UCSD-AML1 (cell line): ENCODE measurements at regions not wholly inside any gene's neighbourhood (a gene's known extent, or its start where the extent isn't known, plus 50 kb on each side); places are given as distances from the start of the nearest gene placed in this dataset.
A peak's percentile ranks its signal among the peaks of the same experiment; 100 is the strongest.

Experiments
- DNase-seq: peaks from one replicate; lab custom pipeline; 2025; ENCODE audit not compliant: unreplicated experiment; lab: John Stamatoyannopoulos, UW

DNA sequence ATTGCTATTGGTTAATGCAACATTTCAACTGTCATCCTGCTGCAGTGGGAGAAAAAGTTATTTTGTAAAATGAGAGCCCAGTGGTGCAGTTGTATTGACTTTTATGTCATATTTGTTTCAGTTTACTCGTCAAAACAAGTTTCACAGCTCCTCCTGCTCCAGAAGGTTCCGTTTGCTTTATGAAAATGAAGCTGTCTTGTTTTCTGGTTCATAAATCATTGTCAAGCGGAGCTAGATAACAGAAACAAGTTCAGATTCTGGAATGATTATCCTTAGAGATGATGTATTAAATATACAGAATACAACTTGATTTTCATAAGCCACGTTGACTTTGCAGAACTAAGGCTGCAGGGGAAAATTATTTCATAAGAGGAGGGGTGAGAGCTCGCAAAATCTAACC lies 970.5 kb upstream of the NR2F2 start:
- no peak for DNase-seq

DNA sequence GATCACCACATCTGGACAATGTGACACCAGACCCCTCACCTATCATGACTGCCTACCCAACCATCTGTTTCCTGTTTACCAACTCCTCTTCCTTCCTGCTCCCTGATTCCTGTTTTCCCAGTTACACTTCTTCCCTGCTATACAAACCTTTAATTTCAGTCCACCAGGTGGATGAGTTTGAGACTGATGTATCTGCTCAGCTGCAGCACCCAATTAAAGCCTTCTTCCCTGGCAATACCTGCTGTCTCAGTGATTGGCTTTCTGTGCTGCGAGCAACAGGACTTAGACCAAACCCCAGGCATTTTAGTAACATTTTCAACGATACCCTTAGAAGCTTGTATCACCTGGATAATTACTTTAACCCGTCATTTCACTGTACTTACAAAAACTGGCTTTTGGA lies 968.2 kb upstream of the NR2F2 start:
- DNase-seq = no peak

GRCh38 chr15:95363646-95364045 lies 966.9 kb upstream of the NR2F2 start:
- DNase-seq = no peak

DNA sequence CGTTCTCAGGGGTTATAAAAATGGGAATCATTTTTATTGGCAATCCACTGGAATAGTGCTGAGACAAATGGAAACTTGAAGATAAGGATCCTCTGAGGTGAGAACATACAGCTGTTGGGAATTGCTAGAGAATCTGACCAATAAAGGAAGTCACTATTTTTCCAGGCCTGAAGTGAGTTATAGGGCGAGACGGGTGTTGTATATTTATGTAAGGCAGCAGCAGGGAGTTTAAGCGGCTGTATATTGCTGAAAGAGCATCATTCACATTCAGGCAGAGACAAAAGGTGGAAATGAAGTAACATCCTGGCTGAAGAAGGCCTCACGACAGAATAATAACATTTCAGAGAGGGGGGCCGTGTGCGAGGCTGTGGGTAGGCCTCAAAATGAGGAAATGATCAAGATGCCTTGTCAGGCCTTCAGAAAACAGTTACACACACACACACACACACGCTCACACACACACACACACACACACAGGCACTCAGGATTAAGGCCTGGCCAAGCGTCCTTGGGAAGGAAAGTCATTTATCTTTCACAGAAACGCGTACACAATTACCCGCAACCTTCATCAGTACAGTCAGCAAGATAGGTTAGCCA lies 964.9 kb upstream of the NR2F2 start:
- DNase-seq = peak; percentile 33

DNA sequence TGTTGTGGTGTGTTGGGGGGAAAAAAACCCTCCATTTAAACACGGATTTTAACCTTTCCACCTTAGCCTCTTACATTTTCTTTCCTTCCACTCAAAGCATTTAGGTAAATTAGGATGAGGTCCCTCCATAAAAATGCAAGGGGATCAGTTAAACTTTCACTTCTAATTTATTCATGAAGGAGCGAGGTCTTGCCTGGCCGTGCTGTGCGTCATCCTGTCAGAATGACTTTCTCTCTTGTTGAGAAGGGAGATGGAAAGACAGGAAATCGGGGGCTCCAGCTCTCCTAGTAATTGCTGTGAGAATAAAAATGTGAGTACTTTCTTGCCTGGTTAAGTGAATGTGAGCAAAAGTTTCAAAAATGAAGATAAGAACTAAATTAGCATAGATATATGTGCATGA lies 962.3 kb upstream of the NR2F2 start:
- DNase-seq = no peak

GRCh38 chr15:95368755-95369601 lies 961.5 kb upstream of the NR2F2 start:
- DNase-seq = no peak

DNA sequence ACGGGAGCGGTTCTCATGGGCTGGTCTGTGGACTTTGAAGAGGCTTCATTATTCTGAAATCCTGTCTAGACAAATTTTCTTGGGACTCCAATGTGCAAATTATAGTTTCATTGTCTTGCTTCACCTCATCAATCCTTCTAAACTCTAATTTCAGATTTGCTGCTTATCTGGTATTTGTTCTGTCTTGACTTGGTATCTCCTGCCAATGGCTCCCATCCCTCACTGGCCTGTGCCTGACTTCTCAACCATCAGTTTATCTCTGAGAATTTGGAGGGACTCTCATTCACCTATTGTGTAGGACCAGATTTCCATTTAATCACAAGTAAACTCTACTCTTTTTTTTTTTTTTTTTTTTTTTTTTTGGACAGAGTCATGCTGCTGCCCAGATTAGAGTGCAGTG lies 960.2 kb upstream of the NR2F2 start:
- DNase-seq = no peak

GRCh38 chr15:95371664-95372063 lies 958.8 kb upstream of the NR2F2 start:
- no peak for DNase-seq

- no peak for DNase-seq
Measured at GRCh38 chr15:95375281-95375680, 955.2 kb upstream of the NR2F2 start.

DNA sequence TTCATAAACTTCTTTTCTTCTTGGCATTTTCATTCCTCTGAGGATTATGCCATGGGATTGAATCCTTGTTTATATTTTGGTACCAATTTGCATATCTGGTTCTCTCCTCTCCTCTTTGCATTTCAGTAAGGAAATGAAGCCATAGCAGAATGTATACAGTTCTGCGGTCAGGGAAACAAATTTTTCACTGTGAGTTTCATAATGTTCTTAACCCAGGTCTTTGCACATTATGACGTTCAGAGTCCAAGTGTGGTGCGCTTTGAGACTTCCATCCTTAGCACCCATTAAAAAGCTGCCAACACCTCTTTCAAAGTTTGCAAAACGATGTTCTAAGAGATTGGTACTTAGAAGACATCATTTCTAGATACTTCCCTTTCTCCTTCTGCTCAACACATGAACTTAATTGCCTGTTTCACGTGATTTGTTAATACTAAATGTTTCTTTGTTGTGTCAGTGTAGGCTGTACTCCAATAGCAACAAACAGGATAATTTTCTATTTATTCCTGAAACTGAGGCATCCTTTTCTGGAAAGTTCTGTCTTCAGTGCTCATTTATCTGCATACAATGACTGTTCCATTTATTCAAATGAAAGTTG lies 953.1 kb upstream of the NR2F2 start:
- DNase-seq = no peak

GRCh38 chr15:95394186-95395067 lies 936.1 kb upstream of the NR2F2 start:
- DNase-seq = no peak

- DNase-seq = no peak
Measured at GRCh38 chr15:95400428-95400827, 930.1 kb upstream of the NR2F2 start.

GRCh38 chr15:95401587-95401986 lies 928.9 kb upstream of the NR2F2 start:
- DNase-seq = no peak

- DNase-seq = no peak
Measured at GRCh38 chr15:95405447-95405846, 925.1 kb upstream of the NR2F2 start.

DNA sequence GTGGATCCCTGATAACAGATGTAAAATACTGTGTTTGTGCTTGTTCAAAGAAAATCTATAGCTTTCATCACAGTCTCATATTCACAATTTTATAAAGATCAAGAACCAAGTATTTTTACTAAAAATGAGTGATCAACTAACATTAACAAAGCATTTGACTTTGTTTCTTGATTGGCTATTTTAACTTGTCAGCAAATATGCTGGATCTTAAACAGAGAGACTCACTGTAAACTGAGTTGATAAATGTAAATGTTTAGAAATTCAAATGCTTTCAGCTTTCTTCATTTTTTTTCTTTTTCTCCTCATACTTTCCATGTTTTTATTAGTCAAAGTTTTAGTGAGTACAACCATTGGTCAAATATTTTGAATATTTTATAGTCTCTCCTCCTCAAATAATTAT lies 923.0 kb upstream of the NR2F2 start:
- DNase-seq = no peak

GRCh38 chr15:95409211-95409610 lies 921.3 kb upstream of the NR2F2 start:
- DNase-seq = no peak

DNA sequence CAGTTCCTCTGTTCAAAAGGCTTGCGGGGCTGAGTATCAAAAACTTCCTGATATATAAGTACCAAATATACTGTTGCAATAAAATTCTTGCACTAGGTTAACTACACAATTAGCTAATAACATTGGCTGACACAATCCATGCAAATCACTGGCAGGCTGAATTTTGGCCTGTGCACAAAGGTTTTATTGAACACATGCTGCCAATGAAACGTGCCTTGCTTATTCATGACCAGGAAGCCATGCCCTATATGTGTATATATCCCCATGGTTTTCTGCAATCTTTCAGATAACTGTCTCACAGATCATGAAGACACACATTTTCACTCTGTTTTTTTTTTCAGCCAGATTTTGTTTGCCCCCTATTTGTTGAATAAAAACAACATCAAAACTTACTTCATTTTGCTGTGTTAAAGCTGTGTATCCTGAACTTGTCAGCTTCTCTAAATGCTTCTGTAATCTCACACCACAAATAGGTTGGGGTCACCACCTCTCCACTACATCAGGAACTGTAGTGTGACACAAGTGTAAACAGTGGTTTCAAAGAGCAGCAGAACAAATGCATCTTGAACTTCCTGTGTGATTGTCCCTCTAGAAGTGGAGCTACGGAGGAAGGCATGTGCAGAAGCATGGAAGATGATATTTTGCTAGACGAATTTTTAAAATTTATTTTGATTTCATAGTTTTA lies 920.7 kb upstream of the NR2F2 start:
- DNase-seq = no peak

GRCh38 chr15:95410757-95411156 lies 919.7 kb upstream of the NR2F2 start:
- no peak for DNase-seq

GRCh38 chr15:95416576-95416975 lies 913.9 kb upstream of the NR2F2 start:
- DNase-seq = no peak

GRCh38 chr15:95417761-95418160 lies 912.7 kb upstream of the NR2F2 start:
- DNase-seq = no peak

DNA sequence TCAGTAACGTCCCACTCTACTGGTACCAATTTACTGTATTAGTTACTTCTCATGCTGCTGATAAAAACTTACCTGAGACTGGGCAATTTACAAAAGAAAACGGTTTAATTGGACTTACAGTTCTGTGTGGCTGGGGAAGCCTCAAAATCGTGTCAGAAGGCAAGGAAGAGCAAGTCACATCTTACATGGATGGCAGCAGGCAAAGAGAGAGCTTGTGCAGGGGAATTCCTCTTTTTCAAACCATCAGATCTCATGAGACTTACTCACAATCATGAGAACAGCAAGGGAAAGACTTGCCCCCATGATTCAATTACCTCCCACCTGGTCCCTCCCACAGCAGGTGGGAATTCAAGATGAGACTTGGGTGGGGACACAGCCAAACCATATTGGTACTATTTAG lies 908.2 kb upstream of the NR2F2 start:
- DNase-seq = no peak
